GF-D8 (cell line): ENCODE measurements at regions not wholly inside any gene's neighbourhood (a gene's known extent, or its start where the extent isn't known, plus 50 kb on each side); places are given as distances from the start of the nearest gene placed in this dataset.

Experiments
- DNase-seq: peaks from one replicate; lab custom pipeline; 2025; lab: John Stamatoyannopoulos, UW

DNA sequence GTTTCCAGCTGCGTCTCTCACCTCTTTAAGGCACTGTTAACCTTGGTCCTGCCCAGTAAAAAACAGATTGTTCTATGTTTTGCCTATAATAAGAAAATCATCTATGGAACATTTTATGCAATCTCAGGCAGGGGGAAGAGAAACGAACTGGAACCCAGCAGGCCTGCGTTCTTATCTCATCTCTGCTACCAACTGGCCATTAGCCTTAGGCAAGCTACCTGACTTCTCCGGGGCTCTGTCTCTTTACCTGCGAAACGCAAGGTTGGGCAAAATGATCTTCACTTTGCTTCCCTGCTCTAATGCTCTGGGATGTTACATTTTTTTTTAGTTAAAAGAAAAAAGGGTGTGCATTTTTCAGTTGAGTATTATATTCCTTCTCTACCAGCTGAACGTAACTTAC is 70.5 kb upstream of the WIPF1 start:
- DNase-seq, result no peak

DNA sequence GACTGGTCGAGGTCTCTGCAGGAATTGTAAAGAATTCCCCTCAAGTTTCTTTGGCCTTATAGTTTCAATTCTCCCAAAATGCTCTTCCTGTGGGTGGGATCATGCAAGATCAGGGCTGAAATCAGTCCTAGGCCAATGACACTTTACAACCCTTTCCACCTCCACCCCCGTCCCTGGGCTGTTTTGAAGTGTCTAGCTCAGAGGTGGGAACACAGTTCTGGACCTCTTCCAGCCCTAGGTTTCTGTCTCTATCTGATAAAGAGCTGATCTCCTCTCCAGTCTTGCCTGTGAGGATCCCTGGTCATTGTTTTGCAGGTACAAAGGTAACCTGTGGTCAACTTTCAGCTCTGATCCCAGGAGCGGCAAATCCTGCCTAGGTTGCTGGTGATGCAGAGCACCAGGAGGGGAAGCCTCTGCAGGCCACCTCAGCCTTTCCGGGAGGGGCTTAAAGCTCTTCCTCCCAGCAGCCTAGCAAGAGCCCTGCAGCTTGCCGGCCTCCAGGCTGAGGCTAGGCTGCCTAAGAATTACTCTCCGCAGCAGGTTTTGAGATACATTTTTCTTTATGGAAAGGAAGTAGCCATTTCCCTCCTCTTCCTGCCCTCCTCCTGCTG is 69.8 kb upstream of the WIPF1 start:
- DNase-seq, result peak; percentile 66

- no peak for DNase-seq
These were observed 69.2 kb upstream of the WIPF1 start for GRCh38 chr2:174666845-174667244.

DNA sequence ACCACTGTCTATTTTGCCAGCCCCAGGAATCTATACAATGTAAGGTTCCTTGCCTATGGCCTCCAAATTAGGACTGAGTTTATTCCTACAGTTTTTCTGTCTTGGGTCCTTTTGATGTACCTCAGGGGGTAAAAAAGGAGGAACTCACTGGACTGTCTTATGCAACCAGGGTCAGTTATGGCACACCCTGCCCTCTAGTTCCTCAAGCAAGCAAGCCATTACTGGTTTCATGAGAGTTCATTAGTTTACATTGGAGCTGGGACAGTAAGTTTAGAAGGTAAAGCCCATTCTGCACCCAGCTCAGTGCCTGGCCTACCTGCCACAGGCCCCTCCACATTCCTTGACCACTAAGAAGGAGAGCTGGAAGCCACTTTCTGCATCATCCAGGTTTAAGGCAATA is 68.7 kb upstream of the WIPF1 start:
- DNase-seq, result peak; percentile 91

- no peak for DNase-seq
These were observed 66.6 kb upstream of the WIPF1 start for GRCh38 chr2:174664084-174664759.

DNA sequence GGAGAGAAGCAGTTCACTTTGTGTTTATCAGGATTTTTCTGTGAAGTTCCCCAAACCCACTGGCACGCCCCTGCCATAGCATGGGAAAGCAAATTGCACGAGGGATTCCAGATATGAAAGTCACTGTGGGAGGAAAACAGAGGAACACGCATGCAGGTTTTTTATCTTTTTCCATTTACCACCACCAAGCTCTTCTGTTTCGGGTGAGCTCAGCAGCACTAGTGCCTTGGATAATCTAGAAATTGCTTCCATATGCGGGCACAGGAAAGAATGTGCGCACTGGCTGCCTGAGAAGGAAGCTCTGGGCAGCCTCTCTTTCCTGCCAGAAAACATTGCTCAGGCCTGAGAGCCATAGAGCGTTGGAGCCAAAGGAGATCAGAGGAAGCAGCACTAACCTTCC is 65.9 kb upstream of the WIPF1 start:
- peak; percentile 33 for DNase-seq

DNA sequence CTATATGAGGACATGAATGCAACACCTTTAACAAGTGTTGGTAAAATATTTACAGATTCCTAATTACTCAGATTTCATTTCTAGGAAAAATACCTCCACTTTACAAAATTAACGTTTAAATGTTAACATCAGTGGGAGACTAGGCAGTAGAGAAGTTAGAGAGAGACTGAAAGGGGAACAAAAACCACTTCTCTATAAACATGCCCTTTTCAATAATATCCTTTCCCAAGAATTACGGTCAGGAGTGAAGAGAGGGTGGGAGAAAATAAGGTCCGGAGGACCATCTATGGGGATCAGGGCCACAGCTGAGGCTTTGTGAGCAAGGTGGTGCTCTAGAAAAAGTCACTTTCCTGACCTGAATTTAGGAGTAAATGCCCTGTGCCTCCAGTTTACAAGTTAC is 65.3 kb upstream of the WIPF1 start:
- peak; percentile 22 for DNase-seq

DNA sequence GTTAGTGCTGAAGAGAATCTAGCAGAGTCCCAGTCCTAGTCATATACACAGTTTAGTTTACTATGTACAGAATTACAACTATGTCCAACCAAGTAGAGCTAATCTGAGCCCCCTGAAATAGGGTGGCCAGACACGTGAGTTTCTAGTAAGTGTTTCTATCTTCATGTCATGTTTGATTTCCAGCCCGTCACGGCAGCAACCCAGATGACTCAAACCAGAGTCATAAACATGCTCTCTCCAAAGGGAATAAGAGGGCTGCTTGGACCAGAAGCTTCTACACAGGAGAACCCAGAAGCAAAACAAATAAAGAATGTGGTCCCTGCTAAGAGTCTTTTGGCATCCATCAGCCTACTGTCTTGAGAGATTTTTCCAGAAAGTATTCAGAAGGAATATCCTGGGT is 64.9 kb upstream of the WIPF1 start:
- DNase-seq, result no peak

DNA sequence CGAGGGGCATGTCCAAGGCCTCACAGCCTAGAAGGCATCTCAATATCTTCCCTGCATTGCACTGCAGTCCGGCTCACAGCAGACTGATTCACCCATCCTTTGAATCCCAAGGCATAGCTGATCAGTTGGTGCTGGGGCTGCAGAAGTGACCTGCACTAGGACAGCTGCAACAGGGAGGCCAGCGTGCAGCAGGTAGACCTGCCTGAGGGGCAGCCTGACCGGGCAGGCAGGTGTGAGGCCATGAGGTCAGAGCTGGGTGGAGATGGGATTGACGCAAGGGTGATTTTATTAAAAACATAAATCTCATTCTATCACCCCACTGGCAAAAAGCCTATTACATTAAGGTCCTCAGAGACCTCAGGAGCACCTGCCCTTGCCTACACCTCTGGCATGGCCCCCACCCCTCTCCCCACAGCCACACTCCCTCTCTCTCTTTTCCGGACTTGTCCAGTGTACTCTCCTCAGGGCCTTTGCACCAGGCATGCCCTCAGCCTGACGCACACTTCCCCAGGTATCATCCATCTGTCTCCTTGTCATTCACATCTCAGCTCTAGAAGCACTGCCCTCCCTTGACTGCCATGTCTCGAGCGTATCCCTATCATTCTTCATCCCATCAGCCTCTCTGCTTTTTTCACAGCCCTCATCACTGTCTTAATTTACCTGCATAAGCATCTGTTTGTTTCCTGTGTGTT is 63.5 kb upstream of the WIPF1 start:
- DNase-seq, result no peak

DNA sequence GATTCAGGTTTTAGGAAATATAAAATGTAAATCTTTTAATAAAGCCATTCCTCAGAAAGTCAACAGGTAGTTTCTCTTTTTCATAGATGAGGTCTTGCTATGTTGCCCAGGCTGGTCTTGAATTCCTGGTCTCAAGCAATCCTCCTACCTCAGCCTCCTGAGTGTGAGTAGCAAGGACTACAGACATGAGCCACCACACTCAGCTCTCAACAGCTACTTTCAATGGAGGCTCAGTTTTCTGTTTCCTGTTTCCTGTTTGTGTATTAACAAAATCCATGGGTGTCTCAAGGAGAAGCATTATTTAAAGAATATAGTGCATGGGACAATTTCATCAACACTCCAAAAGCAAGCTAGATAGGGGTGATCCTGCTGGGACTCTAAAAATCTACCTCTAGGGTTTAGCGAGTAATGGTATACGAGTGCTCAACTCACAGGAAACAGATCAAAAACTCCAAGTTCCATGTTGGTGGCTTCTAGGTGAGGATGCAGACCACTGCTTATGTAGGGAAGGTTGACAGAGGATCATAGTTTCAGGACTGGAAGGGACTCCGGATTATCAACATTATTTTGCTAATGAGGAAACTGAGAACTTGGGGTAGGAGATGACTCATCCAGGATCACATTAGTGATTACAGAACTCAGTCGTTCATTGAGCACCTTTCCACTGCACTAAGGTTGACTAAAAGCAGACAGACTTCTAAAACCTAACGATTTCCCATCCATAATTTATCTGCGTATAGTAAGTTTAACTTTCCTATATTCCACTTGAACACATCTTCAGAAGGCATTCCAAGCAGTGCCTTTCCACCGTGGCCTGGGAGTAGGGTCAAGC is 61.7 kb upstream of the WIPF1 start:
- DNase-seq, result no peak

DNA sequence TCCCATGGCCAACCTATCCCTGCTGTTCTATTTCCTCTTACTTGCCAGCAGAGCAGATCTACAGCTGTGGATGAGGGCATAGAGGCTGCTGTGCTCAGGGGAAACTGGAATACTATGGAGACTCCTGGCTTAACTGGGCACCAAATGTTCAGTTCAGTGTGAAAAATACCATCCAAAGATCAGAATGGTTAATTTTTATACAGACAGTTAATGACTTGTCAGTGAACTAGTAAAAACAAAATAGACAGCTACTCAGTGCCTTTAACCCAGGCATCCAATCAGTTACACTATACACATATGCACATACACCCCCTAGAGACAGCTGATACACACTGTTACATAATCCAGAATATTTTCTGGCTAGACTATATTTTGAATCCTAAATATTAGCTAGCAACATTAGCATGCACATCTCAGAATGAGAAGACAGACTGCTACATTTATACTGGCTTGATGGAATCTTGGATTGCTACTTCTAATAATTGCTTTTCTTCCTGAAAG is 59.1 kb upstream of the WIPF1 start:
- no peak for DNase-seq

GRCh38 chr2:174656035-174656434 is 58.4 kb upstream of the WIPF1 start:
- no peak for DNase-seq

DNA sequence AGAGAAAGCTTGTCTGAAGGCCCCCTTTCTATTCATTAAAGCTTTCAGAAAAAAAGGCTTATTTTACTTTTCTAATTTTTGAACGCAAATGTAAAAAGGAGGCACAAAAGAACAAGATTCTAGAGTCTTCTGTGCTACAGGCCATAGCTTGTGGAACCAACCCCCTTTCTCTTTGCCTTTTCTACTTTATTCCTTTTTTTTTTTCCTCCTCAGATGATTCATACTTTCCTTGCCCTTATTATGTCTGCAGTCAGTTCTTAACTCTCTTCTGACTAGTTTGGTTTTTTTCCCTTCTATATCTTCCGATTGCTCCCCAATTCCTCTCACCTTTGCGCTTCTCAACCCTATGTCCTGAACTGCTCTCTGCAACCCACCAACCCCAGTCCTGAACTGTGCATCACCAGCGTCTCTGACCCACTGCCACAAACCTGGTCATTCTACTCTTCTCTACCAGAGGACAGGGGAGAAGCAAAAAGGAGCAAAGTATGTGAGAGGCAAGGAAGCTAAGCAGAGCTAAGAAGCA is 56.9 kb upstream of the WIPF1 start:
- DNase-seq, result no peak

- DNase-seq, result no peak
These were observed 51.3 kb upstream of the WIPF1 start for GRCh38 chr2:174648896-174649295.
